MM.1S (cell line): ENCODE measurements at regions not wholly inside any gene's neighbourhood (a gene's known extent, or its start where the extent isn't known, plus 50 kb on each side); places are given as distances from the start of the nearest gene placed in this dataset.

ENCODE experiments used
- CTCF ChIP-seq: fragments of 300-600 bp; sonication (generic); IDR thresholded peaks from 2 replicates; pipeline ENCODE4 v1.5.1; 2016; ENCODE audit warnings: antibody characterized with exemption, low read length, mixed read lengths
- EZH2phosphoT487 ChIP-seq: fragments of 300-600 bp; sonication (generic); IDR thresholded peaks from 2 replicates; pipeline ENCODE4 v1.6.1; 2018; ENCODE audit warnings: antibody characterized with exemption, low read length

- TF ChIP-seq CTCF (no peak), EZH2phosphoT487 (no peak)
These were observed 313.7 kb downstream of the ADAMTS20 start for GRCh38 chr12:43238281-43238680.
